ENCODE measurements at regions not wholly inside any gene's neighbourhood (a gene's known extent, or its start where the extent isn't known, plus 50 kb on each side); places are given as distances from the start of the nearest gene placed in this dataset.

DNA sequence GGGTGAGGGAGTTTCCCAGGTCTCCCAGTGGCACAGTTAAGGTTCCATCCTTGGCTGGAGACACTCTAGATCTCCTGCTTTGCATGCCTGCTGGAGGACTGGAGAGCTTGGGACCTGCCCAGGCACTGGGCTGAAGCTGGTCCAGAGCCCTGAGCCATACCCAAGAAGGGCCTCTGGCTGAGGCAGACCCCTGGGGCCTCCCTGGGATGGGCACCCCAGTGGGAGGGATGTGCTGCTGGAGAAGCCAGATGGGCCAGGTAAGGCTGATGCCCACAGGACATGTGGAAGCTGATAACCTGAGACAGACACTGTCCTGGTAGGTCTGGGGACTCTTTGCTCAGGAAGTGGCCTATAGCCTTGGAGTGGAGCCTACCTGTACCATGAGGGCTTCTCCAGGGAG, 160.7 kb downstream of the TFCP2L1 start:
- no peak overlapping the region for H4K91ac ChIP-seq (ENCODE audit: low read length)
- no peak overlapping the region for H4K8ac ChIP-seq (ENCODE audit: low read length)
- H2BK15ac ChIP-seq (ENCODE audit: low read depth, poor library complexity, severe bottlenecking): no peak overlapping the region
- no peak overlapping the region for H3K23ac ChIP-seq (ENCODE audit: low read length in 2 of 2)
- H3K4me3 ChIP-seq (ENCODE audit: insufficient read depth in 1 of 2, low read depth in 1 of 2, low read length in 2 of 2): no peak overlapping the region
- no peaks in the 10 kb centered on the region for H3K4me1 ChIP-seq (ENCODE audit: control insufficient read depth, insufficient read depth, low read depth, low read length)
- H3K27ac ChIP-seq (ENCODE audit: low read length, poor library complexity, severe bottlenecking): no peak overlapping the region
- H2BK5ac ChIP-seq (ENCODE audit: low read depth, low read length, poor library complexity, severe bottlenecking): no peak overlapping the region
- H3K36me3 ChIP-seq (ENCODE audit: control insufficient read depth in 1 of 2, insufficient read depth in 2 of 2, low read depth in 1 of 2, low read length in 2 of 2): no peaks in the 10 kb centered on the region
- no peak overlapping the region for H3K18ac ChIP-seq (ENCODE audit: low read depth in 1 of 2, low read length in 2 of 2)
- peaks cover 72% of the 10 kb centered on the region in 2 experiments for H3K27me3 ChIP-seq (ENCODE audit: control insufficient read depth in 1 of 2, insufficient read depth in 1 of 2, low read length in 2 of 2)
- H2AFZ ChIP-seq (ENCODE audit: low read depth, low read length): no peak overlapping the region
- H3K4me2 ChIP-seq (ENCODE audit: low read length, poor library complexity, severe bottlenecking): no peak overlapping the region
- no peak overlapping the region for H2BK120ac ChIP-seq (ENCODE audit: low read depth, low read length)
- DNase-seq: no peak
- H2AK5ac ChIP-seq (ENCODE audit: low read length, severe bottlenecking): no peak overlapping the region
- H2BK12ac ChIP-seq (ENCODE audit: low read length in 2 of 2): no peak overlapping the region
- no peak overlapping the region for H3K14ac ChIP-seq (ENCODE audit: low read length in 2 of 2)
- no peak overlapping the region for H3K4ac ChIP-seq (ENCODE audit: low read depth in 1 of 2, low read length in 2 of 2)
- no peaks in the 10 kb centered on the region for H3K79me1 ChIP-seq (replicated peaks; ENCODE audit: low read length, poor library complexity, severe bottlenecking)
- no peak overlapping the region for H3K9ac ChIP-seq (ENCODE audit: low read length)
- no peaks in the 10 kb centered on the region for H3K9me3 ChIP-seq (ENCODE audit: control insufficient read depth, low read length)

DNA sequence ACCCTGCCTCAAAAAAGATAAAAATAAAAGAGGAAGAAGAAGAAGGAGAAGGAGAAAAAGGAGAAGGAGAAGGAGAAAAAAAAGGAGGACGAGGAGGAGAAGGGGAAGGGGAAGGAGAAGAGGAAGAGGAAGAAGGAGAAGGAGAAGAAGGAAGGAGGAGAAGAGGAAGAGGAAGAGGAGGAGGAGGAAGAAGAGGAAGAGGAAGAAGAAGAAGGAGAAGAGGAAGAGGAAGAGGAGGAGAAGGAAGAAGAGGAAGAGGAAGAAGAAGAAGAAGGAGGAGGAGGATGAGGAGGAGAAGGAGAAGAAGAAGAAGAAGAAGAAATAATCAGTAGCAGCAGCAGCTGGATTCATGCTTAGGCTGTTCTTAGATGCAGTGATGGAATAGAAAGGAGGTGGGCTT, 159.7 kb downstream of the TFCP2L1 start:
- Histone ChIP-seq H3K4me2 (ENCODE audit: low read length, poor library complexity, severe bottlenecking) (no peak overlapping the region), H3K9ac (ENCODE audit: low read length) (no peak overlapping the region), H3K14ac (ENCODE audit: low read length in 2 of 2) (no peak overlapping the region), H2BK5ac (ENCODE audit: low read depth, low read length, poor library complexity, severe bottlenecking) (no peak overlapping the region), H3K18ac (ENCODE audit: low read depth in 1 of 2, low read length in 2 of 2) (no peak overlapping the region), H3K4me3 (ENCODE audit: insufficient read depth in 1 of 2, low read depth in 1 of 2, low read length in 2 of 2) (no peak overlapping the region), H2AFZ (ENCODE audit: low read depth, low read length) (no peak overlapping the region), H3K23ac (ENCODE audit: low read length in 2 of 2) (no peak overlapping the region), H3K79me1 (replicated peaks; ENCODE audit: low read length, poor library complexity, severe bottlenecking) (no peaks in the 10 kb centered on the region), H4K8ac (ENCODE audit: low read length) (no peak overlapping the region), H3K27ac (ENCODE audit: low read length, poor library complexity, severe bottlenecking) (no peak overlapping the region), H2BK120ac (ENCODE audit: low read depth, low read length) (no peak overlapping the region), H3K9me3 (ENCODE audit: control insufficient read depth, low read length) (no peaks in the 10 kb centered on the region), H3K27me3 (ENCODE audit: control insufficient read depth in 1 of 2, insufficient read depth in 1 of 2, low read length in 2 of 2) (peaks cover 62 to 71% of the 10 kb centered on the region in 2 experiments), H3K36me3 (ENCODE audit: control insufficient read depth in 1 of 2, insufficient read depth in 2 of 2, low read depth in 1 of 2, low read length in 2 of 2) (no peaks in the 10 kb centered on the region), H3K4ac (ENCODE audit: low read depth in 1 of 2, low read length in 2 of 2) (no peak overlapping the region), H2BK15ac (ENCODE audit: low read depth, poor library complexity, severe bottlenecking) (no peak overlapping the region), H4K91ac (ENCODE audit: low read length) (no peak overlapping the region), H3K4me1 (ENCODE audit: control insufficient read depth, insufficient read depth, low read depth, low read length) (no peaks in the 10 kb centered on the region), H2AK5ac (ENCODE audit: low read length, severe bottlenecking) (no peak overlapping the region), H2BK12ac (ENCODE audit: low read length in 2 of 2) (no peak overlapping the region)
- no peak for DNase-seq
- 50% methylated on average over 1 of the region's 1 CpG for WGBS

DNA sequence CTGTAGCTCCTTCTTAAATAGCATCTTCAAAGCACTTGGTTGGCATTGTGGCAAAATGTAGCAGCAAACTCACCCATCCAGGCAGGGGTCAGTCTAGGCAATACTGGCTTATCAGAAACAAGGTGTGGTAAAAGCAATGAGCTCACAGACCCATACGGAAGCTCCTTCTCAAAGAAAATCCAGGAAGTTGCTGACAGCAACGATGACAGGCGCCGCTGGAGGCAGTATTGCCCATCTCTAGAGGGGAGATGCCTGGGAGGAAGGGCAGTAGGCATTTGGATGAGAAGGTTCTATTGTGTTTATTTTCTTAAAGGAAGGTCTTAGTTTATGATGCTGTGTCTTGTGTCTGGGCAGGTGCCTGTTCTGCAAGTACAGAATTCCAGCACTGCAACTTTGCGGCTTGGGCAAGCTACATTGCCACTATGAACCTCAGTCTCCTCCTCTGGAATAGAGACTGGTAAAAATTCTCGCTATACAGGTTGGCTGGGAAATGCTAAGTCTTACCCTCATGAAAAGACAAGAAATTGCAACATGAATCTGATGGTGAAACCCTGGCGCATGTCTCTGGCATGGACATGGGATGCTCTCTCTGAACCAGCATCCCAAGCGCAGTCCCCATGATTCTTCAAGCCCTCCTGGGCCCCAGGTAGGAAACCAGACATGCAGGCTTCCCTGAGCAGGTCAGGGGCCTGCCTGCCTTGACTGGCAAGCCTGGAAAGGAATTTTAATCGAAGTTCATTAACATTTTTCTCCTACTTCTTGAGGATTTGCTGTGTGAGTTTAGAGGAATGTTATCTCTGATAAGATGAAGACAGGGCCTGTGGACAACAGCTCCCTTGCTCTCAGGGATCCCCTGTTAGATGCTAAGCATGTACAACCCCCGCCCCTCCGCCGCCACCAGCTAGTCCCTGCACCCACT, 156.0 kb downstream of the TFCP2L1 start:
- WGBS: 65% methylated on average over 11 of the region's 12 CpGs
- no peak overlapping the region for H3K27ac ChIP-seq (ENCODE audit: low read length, poor library complexity, severe bottlenecking)
- no peaks in the 10 kb centered on the region for H3K36me3 ChIP-seq (ENCODE audit: control insufficient read depth in 1 of 2, insufficient read depth in 2 of 2, low read depth in 1 of 2, low read length in 2 of 2)
- no peak overlapping the region for H3K14ac ChIP-seq (ENCODE audit: low read length in 2 of 2)
- no peak overlapping the region for H2BK12ac ChIP-seq (ENCODE audit: low read length in 2 of 2)
- H2BK15ac ChIP-seq (ENCODE audit: low read depth, poor library complexity, severe bottlenecking): no peak overlapping the region
- H2BK120ac ChIP-seq (ENCODE audit: low read depth, low read length): no peak overlapping the region
- no peak overlapping the region for H3K23ac ChIP-seq (ENCODE audit: low read length in 2 of 2)
- H2AK5ac ChIP-seq (ENCODE audit: low read length, severe bottlenecking): no peak overlapping the region
- H3K79me1 ChIP-seq (replicated peaks; ENCODE audit: low read length, poor library complexity, severe bottlenecking): no peaks in the 10 kb centered on the region
- no peak overlapping the region for H3K9ac ChIP-seq (ENCODE audit: low read length)
- H3K4ac ChIP-seq (ENCODE audit: low read depth in 1 of 2, low read length in 2 of 2): no peak overlapping the region
- H3K4me1 ChIP-seq (ENCODE audit: control insufficient read depth, insufficient read depth, low read depth, low read length): no peaks in the 10 kb centered on the region
- H3K4me2 ChIP-seq (ENCODE audit: low read length, poor library complexity, severe bottlenecking): no peak overlapping the region
- no peak overlapping the region for H2AFZ ChIP-seq (ENCODE audit: low read depth, low read length)
- H4K8ac ChIP-seq (ENCODE audit: low read length): no peak overlapping the region
- peak; percentile 19 for DNase-seq
- H4K91ac ChIP-seq (ENCODE audit: low read length): no peak overlapping the region
- no peak overlapping the region for H3K4me3 ChIP-seq (ENCODE audit: insufficient read depth in 1 of 2, low read depth in 1 of 2, low read length in 2 of 2)
- H3K27me3 ChIP-seq (ENCODE audit: control insufficient read depth in 1 of 2, insufficient read depth in 1 of 2, low read length in 2 of 2): peaks cover 32 to 61% of the 10 kb centered on the region in 2 experiments
- no peak overlapping the region for H3K18ac ChIP-seq (ENCODE audit: low read depth in 1 of 2, low read length in 2 of 2)
- no peaks in the 10 kb centered on the region for H3K9me3 ChIP-seq (ENCODE audit: control insufficient read depth, low read length)
- H2BK5ac ChIP-seq (ENCODE audit: low read depth, low read length, poor library complexity, severe bottlenecking): no peak overlapping the region

DNA sequence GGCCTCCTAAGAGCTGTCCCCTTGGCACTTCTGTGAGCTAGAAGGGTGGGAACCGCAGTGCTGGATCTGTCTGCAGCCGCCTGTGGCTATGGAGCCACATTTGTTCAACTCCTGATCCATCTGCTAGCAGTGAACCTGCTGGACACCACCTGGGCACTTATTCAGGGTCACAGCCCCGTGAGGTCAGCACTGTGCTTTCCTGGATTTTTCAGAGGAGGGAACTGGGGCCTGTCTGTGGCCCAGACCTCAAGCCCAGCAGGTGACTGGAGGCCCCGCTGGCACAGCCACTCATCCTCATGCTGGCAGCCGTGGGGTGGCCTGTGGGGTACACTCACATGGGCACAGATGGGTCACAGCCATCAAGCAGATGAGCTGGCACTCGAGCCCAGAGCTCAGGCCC, 155.3 kb downstream of the TFCP2L1 start:
- DNase-seq: no peak
- no peak overlapping the region for H2BK15ac ChIP-seq (ENCODE audit: low read depth, poor library complexity, severe bottlenecking)
- no peak overlapping the region for H3K27ac ChIP-seq (ENCODE audit: low read length, poor library complexity, severe bottlenecking)
- 69% methylated on average over 6 of the region's 6 CpGs for WGBS
- no peak overlapping the region for H3K9ac ChIP-seq (ENCODE audit: low read length)
- no peak overlapping the region for H3K14ac ChIP-seq (ENCODE audit: low read length in 2 of 2)
- H4K91ac ChIP-seq (ENCODE audit: low read length): no peak overlapping the region
- no peak overlapping the region for H3K4me3 ChIP-seq (ENCODE audit: insufficient read depth in 1 of 2, low read depth in 1 of 2, low read length in 2 of 2)
- H3K18ac ChIP-seq (ENCODE audit: low read depth in 1 of 2, low read length in 2 of 2): no peak overlapping the region
- H3K4me1 ChIP-seq (ENCODE audit: control insufficient read depth, insufficient read depth, low read depth, low read length): no peaks in the 10 kb centered on the region
- H3K79me1 ChIP-seq (replicated peaks; ENCODE audit: low read length, poor library complexity, severe bottlenecking): no peaks in the 10 kb centered on the region
- H3K9me3 ChIP-seq (ENCODE audit: control insufficient read depth, low read length): no peaks in the 10 kb centered on the region
- no peak overlapping the region for H3K23ac ChIP-seq (ENCODE audit: low read length in 2 of 2)
- no peak overlapping the region for H2AFZ ChIP-seq (ENCODE audit: low read depth, low read length)
- H2BK120ac ChIP-seq (ENCODE audit: low read depth, low read length): no peak overlapping the region
- no peak overlapping the region for H2BK12ac ChIP-seq (ENCODE audit: low read length in 2 of 2)
- no peak overlapping the region for H3K4me2 ChIP-seq (ENCODE audit: low read length, poor library complexity, severe bottlenecking)
- no peaks in the 10 kb centered on the region for H3K36me3 ChIP-seq (ENCODE audit: control insufficient read depth in 1 of 2, insufficient read depth in 2 of 2, low read depth in 1 of 2, low read length in 2 of 2)
- H2AK5ac ChIP-seq (ENCODE audit: low read length, severe bottlenecking): no peak overlapping the region
- peaks cover 25 to 56% of the 10 kb centered on the region in 2 experiments for H3K27me3 ChIP-seq (ENCODE audit: control insufficient read depth in 1 of 2, insufficient read depth in 1 of 2, low read length in 2 of 2)
- H3K4ac ChIP-seq (ENCODE audit: low read depth in 1 of 2, low read length in 2 of 2): no peak overlapping the region
- no peak overlapping the region for H4K8ac ChIP-seq (ENCODE audit: low read length)
- no peak overlapping the region for H2BK5ac ChIP-seq (ENCODE audit: low read depth, low read length, poor library complexity, severe bottlenecking)

All from mesenchymal stem cell (in vitro differentiated cells and primary cell).